Fibroblast of lung (primary cell): ENCODE measurements at regions not wholly inside any gene's neighbourhood (a gene's known extent, or its start where the extent isn't known, plus 50 kb on each side); places are given as distances from the start of the nearest gene placed in this dataset.

Experiments used
- DNase-seq, 2 donors: peaks; one replicate each; pipeline versions ENCODE4 v3.0.0 to v3.0.0-alpha.2; 2010; ENCODE audit warnings: low read depth in 2 of 2
- H2AFZ ChIP-seq: 2 replicates; pipeline ENCODE4 v1.5.1; 2012; ENCODE audit warnings: low read length, control low read depth, inconsistent platforms
- H3K27ac ChIP-seq: 2 replicates; pipeline ENCODE4 v1.5.1; 2011; ENCODE audit warnings: low read length, control low read depth; ENCODE audit not compliant: insufficient read depth
- H3K27me3 ChIP-seq: 2 replicates; pipeline ENCODE4 v1.5.1; 2011; ENCODE audit warnings: mild to moderate bottlenecking, low read length; ENCODE audit not compliant: control insufficient read depth, insufficient read depth
- H3K36me3 ChIP-seq: 2 replicates; pipeline ENCODE4 v1.5.1; 2011; ENCODE audit warnings: low read length; ENCODE audit not compliant: control insufficient read depth, insufficient read depth
- H3K4me1 ChIP-seq: 2 replicates; pipeline ENCODE4 v1.5.1; 2011; ENCODE audit warnings: low read length; ENCODE audit not compliant: control insufficient read depth, insufficient read depth; ENCODE audit errors: extremely low read depth
- H3K4me2 ChIP-seq: 2 replicates; pipeline ENCODE4 v1.5.1; 2011; ENCODE audit warnings: low read length, control low read depth; ENCODE audit not compliant: insufficient read depth; ENCODE audit errors: extremely low read depth
- H3K4me3 ChIP-seq, 4 experiments: fragments of 200-600 bp in 1 of 4; sonication (generic) in 1 of 4; replicated peaks in 1 of 4; 2 replicates each; pipeline ENCODE4 v1.5.1; 2011 to 2016; ENCODE audit warnings: low read length in 4 of 4, low read depth in 3 of 4, mild to moderate bottlenecking in 3 of 4, control low read depth in 2 of 4, inconsistent platforms in 1 of 4, mixed read lengths in 1 of 4; ENCODE audit not compliant: insufficient read depth in 1 of 4; ENCODE audit errors: control extremely low read depth in 1 of 4
- H3K79me2 ChIP-seq: 2 replicates; pipeline ENCODE4 v1.5.1; 2012; ENCODE audit warnings: mild to moderate bottlenecking, low read length, inconsistent platforms; ENCODE audit not compliant: control insufficient read depth, insufficient read depth
- H3K9ac ChIP-seq: 2 replicates; pipeline ENCODE4 v1.5.1; 2011; ENCODE audit warnings: mild to moderate bottlenecking, low read length, control low read depth; ENCODE audit not compliant: insufficient read depth
- H3K9me3 ChIP-seq: 2 replicates; pipeline ENCODE4 v1.5.1; 2012; ENCODE audit warnings: low read depth, low read length; ENCODE audit not compliant: control insufficient read depth, insufficient read depth
- H4K20me1 ChIP-seq: 2 replicates; pipeline ENCODE4 v1.5.1; 2011; ENCODE audit warnings: low read length; ENCODE audit not compliant: control insufficient read depth, insufficient read depth; ENCODE audit errors: extremely low read depth
- EZH2 ChIP-seq: IDR thresholded peaks from 2 replicates; pipeline ENCODE4 v1.5.1; 2012; ENCODE audit warnings: low read length, control low read depth, mild to moderate bottlenecking; ENCODE audit errors: missing control alignments
- TF ChIP-seq, protein P1 (sequence below), 2 donors: IDR thresholded peaks in 1 of 2; conservative IDR thresholded peaks in 1 of 2; 1 replicate in 1 of 2; 2 replicates in 1 of 2; pipeline ENCODE4 v1.5.1; 2011 to 2012; ENCODE audit warnings: low read length in 2 of 2, control low read depth in 1 of 2, inconsistent platforms in 1 of 2, low read depth in 1 of 2, mild to moderate bottlenecking in 1 of 2

DNA sequence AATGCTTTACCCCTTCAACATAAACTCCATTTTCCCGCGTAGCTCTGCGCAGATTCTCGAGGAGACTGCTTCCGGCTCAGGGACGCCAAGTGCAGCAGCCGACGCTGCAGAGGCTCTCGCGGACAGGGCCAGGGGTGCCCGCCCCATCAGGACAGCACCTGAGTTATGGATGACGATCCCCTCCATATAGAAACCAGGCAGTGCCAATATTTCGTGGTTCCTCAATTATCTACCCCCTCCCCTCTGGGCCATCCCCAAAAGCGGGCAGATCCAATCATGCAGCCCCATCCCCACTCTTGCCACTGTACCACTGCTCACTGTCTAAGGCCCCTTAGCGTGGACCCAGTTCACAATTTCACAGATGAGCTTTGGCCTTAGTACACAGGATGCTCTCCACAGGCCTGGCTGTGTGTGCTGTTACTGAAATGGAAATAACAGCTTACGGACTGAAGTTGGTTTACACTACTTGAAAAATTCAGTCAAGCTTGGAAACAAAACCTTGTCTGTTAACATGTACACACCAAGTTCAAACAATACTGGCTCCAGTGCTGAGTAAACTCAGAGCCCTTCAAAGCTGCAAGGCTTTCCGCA lies 74.5 kb downstream of the DACT2 start:
- Histone ChIP-seq H3K79me2 (no peaks in the 10 kb centered on the region), H3K4me1 (no peaks in the 10 kb centered on the region), H4K20me1 (no peaks in the 10 kb centered on the region), H3K9me3 (no peaks in the 10 kb centered on the region), H3K4me2 (no peak overlapping the region), H3K4me3 (no peak overlapping the region), H2AFZ (no peak overlapping the region), H3K27me3 (no peaks in the 10 kb centered on the region), H3K9ac (no peak overlapping the region), H3K27ac (no peak overlapping the region), H3K36me3 (no peaks in the 10 kb centered on the region)
- no peak for TF ChIP-seq EZH2
- TF ChIP-seq, protein P1, sequence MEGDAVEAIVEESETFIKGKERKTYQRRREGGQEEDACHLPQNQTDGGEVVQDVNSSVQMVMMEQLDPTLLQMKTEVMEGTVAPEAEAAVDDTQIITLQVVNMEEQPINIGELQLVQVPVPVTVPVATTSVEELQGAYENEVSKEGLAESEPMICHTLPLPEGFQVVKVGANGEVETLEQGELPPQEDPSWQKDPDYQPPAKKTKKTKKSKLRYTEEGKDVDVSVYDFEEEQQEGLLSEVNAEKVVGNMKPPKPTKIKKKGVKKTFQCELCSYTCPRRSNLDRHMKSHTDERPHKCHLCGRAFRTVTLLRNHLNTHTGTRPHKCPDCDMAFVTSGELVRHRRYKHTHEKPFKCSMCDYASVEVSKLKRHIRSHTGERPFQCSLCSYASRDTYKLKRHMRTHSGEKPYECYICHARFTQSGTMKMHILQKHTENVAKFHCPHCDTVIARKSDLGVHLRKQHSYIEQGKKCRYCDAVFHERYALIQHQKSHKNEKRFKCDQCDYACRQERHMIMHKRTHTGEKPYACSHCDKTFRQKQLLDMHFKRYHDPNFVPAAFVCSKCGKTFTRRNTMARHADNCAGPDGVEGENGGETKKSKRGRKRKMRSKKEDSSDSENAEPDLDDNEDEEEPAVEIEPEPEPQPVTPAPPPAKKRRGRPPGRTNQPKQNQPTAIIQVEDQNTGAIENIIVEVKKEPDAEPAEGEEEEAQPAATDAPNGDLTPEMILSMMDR (conservative IDR thresholded peaks at IDR 0.05 in 1 of 2, IDR thresholded peaks at IDR 0.05 in 1 of 2; ENCODE audit: low read depth in 1 of 2, low read length in 2 of 2), result no peak
- no peak for DNase-seq

DNA sequence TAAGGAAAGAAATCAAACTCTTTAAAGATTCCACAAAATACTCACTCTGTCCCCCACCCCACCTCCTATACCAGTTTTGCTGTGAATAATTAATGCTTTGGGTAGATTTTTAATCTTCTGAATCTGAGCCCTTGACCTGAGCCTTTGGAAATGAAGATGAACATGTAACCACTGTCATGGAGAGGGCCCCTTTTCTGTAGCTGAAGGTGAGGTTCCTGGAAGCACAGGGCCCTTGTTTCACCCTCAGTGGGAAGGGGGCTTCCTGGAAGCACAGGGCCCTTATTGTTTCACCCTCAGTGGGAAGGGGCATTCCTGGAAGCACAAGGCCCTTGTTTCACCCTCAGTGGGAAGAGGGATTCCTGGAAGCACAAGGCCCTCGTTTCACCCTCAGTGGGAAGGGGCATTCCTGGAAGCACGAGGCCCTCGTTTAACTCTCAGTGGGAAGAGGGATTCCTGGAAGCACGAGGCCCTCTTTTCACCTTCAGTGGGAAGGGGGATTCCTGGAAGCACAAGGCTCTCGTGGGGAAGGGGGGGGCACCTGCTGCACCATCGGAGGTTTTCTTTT lies 75.7 kb downstream of the DACT2 start:
- Histone ChIP-seq H3K4me2 (no peak overlapping the region), H3K79me2 (no peaks in the 10 kb centered on the region), H3K4me3 (no peak overlapping the region), H3K27ac (no peak overlapping the region), H4K20me1 (no peaks in the 10 kb centered on the region), H3K4me1 (no peaks in the 10 kb centered on the region), H3K9me3 (no peaks in the 10 kb centered on the region), H3K9ac (no peak overlapping the region), H2AFZ (no peak overlapping the region), H3K27me3 (no peaks in the 10 kb centered on the region), H3K36me3 (no peaks in the 10 kb centered on the region)
- no peak for TF ChIP-seq EZH2
- TF ChIP-seq, protein P1 (conservative IDR thresholded peaks at IDR 0.05 in 1 of 2, IDR thresholded peaks at IDR 0.05 in 1 of 2; ENCODE audit: low read depth in 1 of 2, low read length in 2 of 2), result no peak
- DNase-seq, result no peak

DNA sequence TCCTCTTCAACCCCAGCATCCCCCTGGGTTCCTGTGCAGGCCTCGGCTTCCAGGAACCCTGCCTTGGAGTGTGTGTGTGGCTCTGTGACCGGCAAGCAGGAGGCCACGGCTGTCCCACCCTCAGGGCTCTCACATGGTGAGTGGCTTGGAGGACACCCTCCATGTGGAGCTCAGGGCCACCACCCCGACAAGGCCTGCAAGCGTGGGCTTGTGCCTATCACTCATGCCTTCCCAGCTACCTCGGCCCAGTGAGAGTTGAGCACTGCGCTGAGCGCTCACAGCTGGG lies 76.7 kb downstream of the DACT2 start:
- H2AFZ ChIP-seq, result no peak overlapping the region
- no peak overlapping the region for H3K4me2 ChIP-seq
- no peaks in the 10 kb centered on the region for H3K27me3 ChIP-seq
- no peaks in the 10 kb centered on the region for H3K79me2 ChIP-seq
- DNase-seq, result no peak
- TF ChIP-seq EZH2, result no peak
- TF ChIP-seq, protein P1 (conservative IDR thresholded peaks at IDR 0.05 in 1 of 2, IDR thresholded peaks at IDR 0.05 in 1 of 2; ENCODE audit: low read depth in 1 of 2, low read length in 2 of 2), result no peak
- H3K9ac ChIP-seq, result no peak overlapping the region
- no peaks in the 10 kb centered on the region for H3K36me3 ChIP-seq
- H3K4me1 ChIP-seq, result no peaks in the 10 kb centered on the region
- no peak overlapping the region for H3K27ac ChIP-seq
- H3K4me3 ChIP-seq, result no peak overlapping the region
- no peaks in the 10 kb centered on the region for H3K9me3 ChIP-seq
- H4K20me1 ChIP-seq, result no peaks in the 10 kb centered on the region
